GM21619 (cell line): ENCODE measurements at regions not wholly inside any gene's neighbourhood (a gene's known extent, or its start where the extent isn't known, plus 50 kb on each side); places are given as distances from the start of the nearest gene placed in this dataset.
"Not testable (repeated sequence)": the region's sequence is repeated elsewhere in the genome, so short reads cannot be mapped to it uniquely, and the experiment has no call there.

Experiments used
- ATAC-seq: cut with Tn5 transposase; IDR thresholded peaks from one replicate; pipeline ENCODE4 v1.9.1; 2021; ENCODE audit not compliant: unreplicated experiment

- no peak for ATAC-seq
These were observed 484.7 kb downstream of the DACH1 start for GRCh38 chr13:71382285-71382684.

GRCh38 chr13:71380191-71380590 lies 486.8 kb downstream of the DACH1 start:
- ATAC-seq = no peak

- ATAC-seq = no peak
These were observed 487.8 kb downstream of the DACH1 start for GRCh38 chr13:71378961-71379905.

- no peak for ATAC-seq
These were observed 492.4 kb downstream of the DACH1 start for GRCh38 chr13:71374471-71375049.

- no peak for ATAC-seq
These were observed 498.7 kb downstream of the DACH1 start for GRCh38 chr13:71368336-71368735.

GRCh38 chr13:71360041-71360440 lies 507.0 kb downstream of the DACH1 start:
- ATAC-seq = no peak

- no peak for ATAC-seq
These were observed 507.4 kb downstream of the DACH1 start for GRCh38 chr13:71359641-71360040.

- ATAC-seq = no peak
These were observed 508.8 kb downstream of the DACH1 start for GRCh38 chr13:71358218-71358617.

- ATAC-seq = no peak
These were observed 512.0 kb downstream of the DACH1 start for GRCh38 chr13:71355010-71355409.

- no peak for ATAC-seq
These were observed 516.1 kb downstream of the DACH1 start for GRCh38 chr13:71350886-71351285.

GRCh38 chr13:71345856-71346255 lies 521.1 kb downstream of the DACH1 start:
- not testable (repeated sequence) for ATAC-seq

- no peak for ATAC-seq
These were observed 527.3 kb downstream of the DACH1 start for GRCh38 chr13:71339736-71340135.

GRCh38 chr13:71339005-71339404 lies 528.0 kb downstream of the DACH1 start:
- no peak for ATAC-seq

- no peak for ATAC-seq
These were observed 528.9 kb downstream of the DACH1 start for GRCh38 chr13:71338070-71338469.

GRCh38 chr13:71327266-71327665 lies 539.7 kb downstream of the DACH1 start:
- ATAC-seq = no peak

GRCh38 chr13:71325556-71325955 lies 541.4 kb downstream of the DACH1 start:
- no peak for ATAC-seq

- no peak for ATAC-seq
These were observed 543.7 kb downstream of the DACH1 start for GRCh38 chr13:71323266-71323665.

GRCh38 chr13:71320452-71320851 lies 546.6 kb downstream of the DACH1 start:
- ATAC-seq = no peak

GRCh38 chr13:71316792-71317363 lies 550.1 kb downstream of the DACH1 start:
- no peak for ATAC-seq

- ATAC-seq = no peak
These were observed 554.1 kb downstream of the DACH1 start for GRCh38 chr13:71312923-71313322.

GRCh38 chr13:71309905-71310304 lies 557.1 kb downstream of the DACH1 start:
- ATAC-seq = no peak

- no peak for ATAC-seq
These were observed 560.2 kb downstream of the DACH1 start for GRCh38 chr13:71306821-71307220.
